K562 (cell line): ENCODE measurements at regions not wholly inside any gene's neighbourhood (a gene's known extent, or its start where the extent isn't known, plus 50 kb on each side); places are given as distances from the start of the nearest gene placed in this dataset.

Experiments used
- CBX3 ChIP-seq, 2 experiments: IDR thresholded peaks; 1 replicate in 1 of 2; 2 replicates in 1 of 2; pipeline ENCODE4 v1.6.1; 2012; ENCODE audit warnings: inconsistent platforms in 2 of 2, low read length in 2 of 2, borderline replicate concordance in 1 of 2, control low read depth in 1 of 2
- CTCF ChIP-seq, 3 experiments: IDR thresholded peaks in 2 of 3; conservative IDR thresholded peaks in 1 of 3; 2 replicates each; pipeline ENCODE4 v1.5.1; 2011 to 2012; ENCODE audit warnings: low read length in 3 of 3, mild to moderate bottlenecking in 3 of 3, control low read depth in 2 of 3, improper control_type of control experiment in 1 of 3, inconsistent platforms in 1 of 3, low read depth in 1 of 3, mixed read lengths in 1 of 3, moderate library complexity in 1 of 3; ENCODE audit not compliant: insufficient read depth in 2 of 3
- MYC ChIP-seq, 2 experiments: fragments of 250-450 bp in 1 of 2; sonication (Bioruptor Pico) in 1 of 2; IDR thresholded peaks; 2 replicates each; pipeline versions ENCODE4 v1.5.1 to v1.6.1; 2012 to 2021; ENCODE audit warnings: low read depth in 2 of 2, borderline replicate concordance in 1 of 2, improper control_type of control experiment in 1 of 2, low read length in 1 of 2, mild to moderate bottlenecking in 1 of 2, moderate library complexity in 1 of 2
- REST ChIP-seq, 2 experiments: fragments of 450-650 bp; formaldehyde crosslinking in 1 of 2; IDR thresholded peaks; 2 replicates each; pipeline versions ENCODE4 v1.4.0 to v1.6.1; 2014 to 2020; ENCODE audit warnings: mild to moderate bottlenecking in 2 of 2, borderline replicate concordance in 1 of 2, low read depth in 1 of 2
- RREB1 ChIP-seq: fragments of 250-450 bp; sonication (Bioruptor Pico); IDR thresholded peaks from 2 replicates; pipeline ENCODE4 v1.4.0; 2020
- SIN3A ChIP-seq, 2 experiments: fragments of 150-350 bp in 1 of 2; IDR thresholded peaks; 2 replicates each; pipeline ENCODE4 v1.6.1; 2011 to 2016; ENCODE audit warnings: borderline replicate concordance in 2 of 2, low read depth in 2 of 2, low read length in 2 of 2, mild to moderate bottlenecking in 2 of 2, moderate library complexity in 2 of 2; ENCODE audit not compliant: control insufficient read depth in 1 of 2
- ZNF644 ChIP-seq: fragments of 200-800 bp; sonication (Bioruptor generic); IDR thresholded peaks from 2 replicates; pipeline ENCODE4 v1.6.1; 2016; ENCODE audit warnings: low read depth, missing genetic modification characterization, missing compliant biosample characterization
- ZNF780A ChIP-seq: fragments of 250-450 bp; sonication (Bioruptor Pico); IDR thresholded peaks from 2 replicates; pipeline ENCODE4 v1.5.0; 2021; ENCODE audit warnings: mild to moderate bottlenecking
- ZZZ3 ChIP-seq: fragments of 450-650 bp; IDR thresholded peaks from 2 replicates; pipeline ENCODE4 v1.6.1; 2016; ENCODE audit warnings: antibody characterized with exemption, mild to moderate bottlenecking, moderate library complexity

DNA sequence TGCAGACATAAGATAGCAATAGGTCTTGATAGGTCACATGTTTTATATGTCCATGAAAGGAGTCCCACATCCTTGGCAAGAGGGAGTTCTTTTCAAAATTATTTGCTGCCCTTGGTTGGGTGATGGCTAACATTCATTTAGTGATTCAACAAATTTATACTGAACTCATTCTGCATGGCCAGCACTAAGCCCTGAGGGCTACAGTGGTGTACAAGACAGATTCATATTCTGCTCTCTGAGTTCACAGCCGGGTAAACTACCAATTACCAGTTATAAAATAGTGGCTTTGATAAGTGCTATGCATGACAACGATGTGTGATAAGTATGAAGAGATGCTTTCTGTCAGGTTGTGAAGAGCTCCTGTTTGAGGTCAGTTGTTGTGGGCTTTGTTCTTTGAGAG is 340.0 kb downstream of the GABRG2 start:
- TF ChIP-seq RREB1 (CRISPR knock-in tag) (no peak), CBX3 (IDR thresholded peaks at IDR 0.05; ENCODE audit: borderline replicate concordance in 1 of 2, low read length in 2 of 2) (no peak), CTCF (IDR thresholded peaks at IDR 0.05 in 2 of 3, conservative IDR thresholded peaks at IDR 0.05 in 1 of 3; ENCODE audit: insufficient read depth in 2 of 3, low read depth in 1 of 3, low read length in 3 of 3) (no peak), ZNF644 (tag) (no peak), SIN3A (IDR thresholded peaks at IDR 0.05; ENCODE audit: borderline replicate concordance in 2 of 2, control insufficient read depth in 1 of 2, low read depth in 2 of 2, low read length in 2 of 2) (no peak), ZZZ3 (no peak), MYC (IDR thresholded peaks at IDR 0.05; ENCODE audit: low read depth, low read length) (no peak), MYC (CRISPR knock-in tag; IDR thresholded peaks at IDR 0.05; ENCODE audit: borderline replicate concordance, low read depth) (no peak), ZNF780A (CRISPR knock-in tag) (no peak), REST (IDR thresholded peaks at IDR 0.05; ENCODE audit: borderline replicate concordance) (no peak), REST (CRISPR knock-in tag; IDR thresholded peaks at IDR 0.05; ENCODE audit: low read depth) (no peak)
